ENCODE measurements at regions not wholly inside any gene's neighbourhood (a gene's known extent, or its start where the extent isn't known, plus 50 kb on each side); places are given as distances from the start of the nearest gene placed in this dataset.

DNA sequence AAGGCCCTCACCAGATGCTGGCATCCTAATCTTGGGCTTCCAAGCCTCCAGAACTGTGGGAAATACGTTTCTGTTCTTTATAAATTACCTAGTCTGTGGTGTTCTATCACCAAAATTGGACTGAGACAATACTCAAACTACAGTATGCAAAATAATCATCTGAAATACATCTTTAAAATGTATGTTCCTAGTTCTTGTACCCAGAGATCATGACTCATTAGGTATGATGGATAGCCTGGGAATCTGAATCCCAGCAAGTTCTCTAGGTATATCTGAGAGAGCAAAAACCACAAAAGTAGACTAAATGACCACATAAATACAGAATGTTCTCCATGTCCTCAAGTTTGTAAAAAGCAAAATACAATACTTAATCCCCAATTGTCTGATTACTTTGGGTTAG lies 166.3 kb downstream of the YIPF5 start:
- TF ChIP-seq, protein P1, sequence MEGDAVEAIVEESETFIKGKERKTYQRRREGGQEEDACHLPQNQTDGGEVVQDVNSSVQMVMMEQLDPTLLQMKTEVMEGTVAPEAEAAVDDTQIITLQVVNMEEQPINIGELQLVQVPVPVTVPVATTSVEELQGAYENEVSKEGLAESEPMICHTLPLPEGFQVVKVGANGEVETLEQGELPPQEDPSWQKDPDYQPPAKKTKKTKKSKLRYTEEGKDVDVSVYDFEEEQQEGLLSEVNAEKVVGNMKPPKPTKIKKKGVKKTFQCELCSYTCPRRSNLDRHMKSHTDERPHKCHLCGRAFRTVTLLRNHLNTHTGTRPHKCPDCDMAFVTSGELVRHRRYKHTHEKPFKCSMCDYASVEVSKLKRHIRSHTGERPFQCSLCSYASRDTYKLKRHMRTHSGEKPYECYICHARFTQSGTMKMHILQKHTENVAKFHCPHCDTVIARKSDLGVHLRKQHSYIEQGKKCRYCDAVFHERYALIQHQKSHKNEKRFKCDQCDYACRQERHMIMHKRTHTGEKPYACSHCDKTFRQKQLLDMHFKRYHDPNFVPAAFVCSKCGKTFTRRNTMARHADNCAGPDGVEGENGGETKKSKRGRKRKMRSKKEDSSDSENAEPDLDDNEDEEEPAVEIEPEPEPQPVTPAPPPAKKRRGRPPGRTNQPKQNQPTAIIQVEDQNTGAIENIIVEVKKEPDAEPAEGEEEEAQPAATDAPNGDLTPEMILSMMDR (IDR thresholded peaks at IDR 0.05): no peak
- TF ChIP-seq POLR2A (IDR thresholded peaks at IDR 0.05) (no peak), POLR2AphosphoS5 (IDR thresholded peaks at IDR 0.05) (no peak)
